Endothelial cell of umbilical vein (primary cell): ENCODE measurements at regions not wholly inside any gene's neighbourhood (a gene's known extent, or its start where the extent isn't known, plus 50 kb on each side); places are given as distances from the start of the nearest gene placed in this dataset.

Experiments
- BruUV-seq: library from RNA; stranded (reverse); fragments of 400-500 nt; replicated peaks from 2 replicates; lab custom pipeline; 2021; lab: Mats Ljungman, UMichigan
- CTCF ChIA-PET: fragments of 300-600, 350-600 bp; sonication (Branson Sonifier 250); formaldehyde crosslinking; loops from one replicate; lab custom pipeline; 2021; ENCODE audit warnings: antibody characterized with exemption, inconsistent platforms; lab: Charles Lee
- POLR2A ChIA-PET: fragments of 300-600, 350-600 bp; sonication (Branson Sonifier 250); formaldehyde crosslinking; loops from one replicate; lab custom pipeline; 2021; ENCODE audit warnings: antibody characterized with exemption, inconsistent platforms; lab: Charles Lee
- DNase-seq: peaks from one replicate; pipeline ENCODE4 v3.0.0-alpha.2; 2011; ENCODE audit warnings: low read depth, low spot score
- FAIRE-seq: peaks from 2 replicates; lab custom pipeline; 2011; peaks lifted over from hg19 to GRCh38; lab: Jason Lieb, UNC
- H2AFZ ChIP-seq: 2 replicates; pipeline ENCODE4 v1.6.0; 2012; ENCODE audit warnings: low read depth, low read length, control low read depth, inconsistent platforms
- H3K27ac ChIP-seq: 2 replicates; pipeline ENCODE4 v1.5.1; 2011; ENCODE audit warnings: low read depth, mild to moderate bottlenecking, control low read depth, low read length, moderate library complexity; ENCODE audit not compliant: insufficient read depth
- H3K27me3 ChIP-seq, 2 experiments: 2 replicates each; pipeline versions ENCODE4 v1.6.0 to v1.6.1; 2011; ENCODE audit warnings: low read length in 2 of 2, mixed read lengths in 1 of 2; ENCODE audit not compliant: control insufficient read depth in 2 of 2, insufficient read depth in 2 of 2
- H3K36me3 ChIP-seq, 2 experiments: 2 replicates in 1 of 2; 3 replicates in 1 of 2; pipeline ENCODE4 v1.5.1; 2011; ENCODE audit warnings: low read length in 2 of 2, mild to moderate bottlenecking in 1 of 2, moderate library complexity in 1 of 2; ENCODE audit not compliant: control insufficient read depth in 2 of 2, insufficient read depth in 2 of 2; ENCODE audit errors: extremely low read depth in 1 of 2
- H3K4me1 ChIP-seq: 3 replicates; pipeline ENCODE4 v1.5.1; 2011; ENCODE audit warnings: mild to moderate bottlenecking, low read length; ENCODE audit not compliant: control insufficient read depth, insufficient read depth; ENCODE audit errors: extremely low read depth
- H3K4me2 ChIP-seq: 2 replicates; pipeline ENCODE4 v1.6.1; 2011; ENCODE audit warnings: low read length, control low read depth, mixed read lengths; ENCODE audit not compliant: insufficient read depth
- H3K4me3 ChIP-seq, 3 experiments: fragments of 200-600 bp in 1 of 3; sonication (generic), shearing (Covaris generic) in 1 of 3; replicated peaks in 1 of 3; 2 replicates each; pipeline ENCODE4 v1.5.1; 2011 to 2016; ENCODE audit warnings: control low read depth in 3 of 3, low read length in 3 of 3, mild to moderate bottlenecking in 2 of 3, inconsistent platforms in 1 of 3, low read depth in 1 of 3, moderate library complexity in 1 of 3; ENCODE audit not compliant: insufficient read depth in 1 of 3
- H3K79me2 ChIP-seq: 2 replicates; pipeline ENCODE4 v1.6.0; 2012; ENCODE audit warnings: low read length, inconsistent platforms; ENCODE audit not compliant: control insufficient read depth, insufficient read depth
- H3K9ac ChIP-seq: replicated peaks from 2 replicates; pipeline ENCODE3; 2011; ENCODE audit warnings: low read length, control low read depth; ENCODE audit not compliant: insufficient read depth; ENCODE audit errors: extremely low read depth
- H3K9me1 ChIP-seq: replicated peaks from 3 replicates; pipeline ENCODE4 v1.6.0; 2011; ENCODE audit warnings: mild to moderate bottlenecking, low read length; ENCODE audit not compliant: control insufficient read depth, insufficient read depth; ENCODE audit errors: extremely low read depth
- H3K9me3 ChIP-seq: replicated peaks from 2 replicates; pipeline ENCODE4 v1.5.1; 2012; ENCODE audit warnings: low read length, inconsistent platforms; ENCODE audit not compliant: control insufficient read depth, insufficient read depth
- H4K20me1 ChIP-seq: replicated peaks from 2 replicates; pipeline ENCODE3; 2011; ENCODE audit warnings: mild to moderate bottlenecking, low read length; ENCODE audit not compliant: control insufficient read depth, insufficient read depth; ENCODE audit errors: extremely low read depth
- EZH2 ChIP-seq: IDR thresholded peaks from 2 replicates; pipeline ENCODE4 v1.6.1; 2012; ENCODE audit warnings: borderline replicate concordance, low read depth, mild to moderate bottlenecking, moderate library complexity, low read length, inconsistent platforms; ENCODE audit not compliant: severe bottlenecking
- FOS ChIP-seq: IDR thresholded peaks from 2 replicates; pipeline ENCODE4 v1.6.1; 2011; ENCODE audit warnings: mild to moderate bottlenecking, low read length, moderate library complexity, borderline replicate concordance; ENCODE audit not compliant: insufficient read depth
- GATA2 ChIP-seq: IDR thresholded peaks from 2 replicates; pipeline ENCODE4 v1.7.0; 2011; ENCODE audit warnings: low read depth, mild to moderate bottlenecking, moderate library complexity, mixed read lengths, low read length; ENCODE audit not compliant: insufficient read length, insufficient read depth
- JUN ChIP-seq: IDR thresholded peaks from 2 replicates; pipeline ENCODE4 v1.6.1; 2011; ENCODE audit warnings: borderline replicate concordance, low read depth; ENCODE audit not compliant: insufficient read length, insufficient read depth
- MYC ChIP-seq: IDR thresholded peaks from one replicate; pipeline ENCODE4 v1.6.1; 2011; ENCODE audit warnings: mild to moderate bottlenecking, low read depth, low read length
- POLR2A ChIP-seq: IDR thresholded peaks from 2 replicates; pipeline ENCODE4 v1.6.1; 2012; ENCODE audit warnings: low read depth, mild to moderate bottlenecking, control low read depth, low read length
- POLR2AphosphoS5 ChIP-seq: IDR thresholded peaks from 2 replicates; pipeline ENCODE4 v1.6.1; 2012; ENCODE audit warnings: low read depth, mild to moderate bottlenecking, control low read depth, low read length, moderate library complexity; ENCODE audit not compliant: insufficient read depth
- dilution Hi-C: fragments of 300-500 bp; cut with MboI; formaldehyde crosslinking; loops from one replicate; pipeline ENCODE4 v1.15.0; 2019; ENCODE audit warnings: low sequenced_read_pairs; ENCODE audit not compliant: extremely low pct_ligation_motif_present
- intact Hi-C: fragments of 100-400 bp; cut with micrococcal nuclease; formaldehyde crosslinking; loops from one replicate; pipeline ENCODE4 v1.10.0; 2022
- TF ChIP-seq, protein P1 (sequence below): IDR thresholded peaks from 2 replicates; pipeline ENCODE4 v1.6.1; 2011; ENCODE audit not compliant: insufficient read depth, insufficient read length
- TF ChIP-seq, protein P2 (sequence below), 2 donors: IDR thresholded peaks; 1 replicate in 1 of 2; 2 replicates in 1 of 2; pipeline ENCODE4 v1.5.1; 2011; ENCODE audit warnings: low read length in 2 of 2, mild to moderate bottlenecking in 2 of 2, moderate library complexity in 2 of 2, control low read depth in 1 of 2, inconsistent platforms in 1 of 2, low read depth in 1 of 2; ENCODE audit not compliant: insufficient read depth in 1 of 2; ENCODE audit errors: extremely low read depth in 1 of 2

DNA sequence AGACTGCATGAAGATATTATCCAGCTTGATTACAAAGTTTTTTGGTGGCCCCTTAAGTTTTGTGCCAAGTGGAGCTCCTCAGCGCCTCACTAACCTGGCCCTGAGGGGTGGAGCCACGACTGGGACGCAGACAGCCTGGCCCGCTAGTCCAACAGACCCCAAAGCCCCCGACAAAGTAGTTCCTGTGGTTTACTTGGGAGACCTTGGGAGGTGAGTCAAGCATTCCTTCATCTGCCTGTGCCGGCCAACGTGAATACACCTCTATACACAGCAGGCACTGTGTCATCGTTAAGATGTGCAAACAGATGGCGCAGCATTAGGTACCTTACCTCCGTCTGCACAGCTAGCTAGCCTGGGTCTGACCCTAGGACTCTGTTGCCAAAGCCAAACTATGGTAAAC, 55.0 kb upstream of the LAMA1 start:
- Histone ChIP-seq H3K4me2 (no peak overlapping the region), H3K9me3 (no peaks in the 10 kb centered on the region), H3K27me3 (no peaks in the 10 kb centered on the region), H3K9ac (no peak overlapping the region), H2AFZ (no peak overlapping the region), H3K36me3 (no peaks in the 10 kb centered on the region), H3K4me3 (no peak overlapping the region), H3K4me1 (no peaks in the 10 kb centered on the region), H3K79me2 (no peaks in the 10 kb centered on the region), H3K9me1 (no peaks in the 10 kb centered on the region), H3K27ac (no peak overlapping the region), H4K20me1 (no peaks in the 10 kb centered on the region)
- ChIA-PET POLR2A (no interaction called here), CTCF (no interaction called here)
- no TSS peak for BruUV-seq
- TF ChIP-seq EZH2: no peak
- TF ChIP-seq GATA2: no peak
- TF ChIP-seq POLR2A: no peak
- no peak for TF ChIP-seq POLR2AphosphoS5
- TF ChIP-seq, protein P1, sequence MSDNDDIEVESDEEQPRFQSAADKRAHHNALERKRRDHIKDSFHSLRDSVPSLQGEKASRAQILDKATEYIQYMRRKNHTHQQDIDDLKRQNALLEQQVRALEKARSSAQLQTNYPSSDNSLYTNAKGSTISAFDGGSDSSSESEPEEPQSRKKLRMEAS: no peak
- TF ChIP-seq, protein P2, sequence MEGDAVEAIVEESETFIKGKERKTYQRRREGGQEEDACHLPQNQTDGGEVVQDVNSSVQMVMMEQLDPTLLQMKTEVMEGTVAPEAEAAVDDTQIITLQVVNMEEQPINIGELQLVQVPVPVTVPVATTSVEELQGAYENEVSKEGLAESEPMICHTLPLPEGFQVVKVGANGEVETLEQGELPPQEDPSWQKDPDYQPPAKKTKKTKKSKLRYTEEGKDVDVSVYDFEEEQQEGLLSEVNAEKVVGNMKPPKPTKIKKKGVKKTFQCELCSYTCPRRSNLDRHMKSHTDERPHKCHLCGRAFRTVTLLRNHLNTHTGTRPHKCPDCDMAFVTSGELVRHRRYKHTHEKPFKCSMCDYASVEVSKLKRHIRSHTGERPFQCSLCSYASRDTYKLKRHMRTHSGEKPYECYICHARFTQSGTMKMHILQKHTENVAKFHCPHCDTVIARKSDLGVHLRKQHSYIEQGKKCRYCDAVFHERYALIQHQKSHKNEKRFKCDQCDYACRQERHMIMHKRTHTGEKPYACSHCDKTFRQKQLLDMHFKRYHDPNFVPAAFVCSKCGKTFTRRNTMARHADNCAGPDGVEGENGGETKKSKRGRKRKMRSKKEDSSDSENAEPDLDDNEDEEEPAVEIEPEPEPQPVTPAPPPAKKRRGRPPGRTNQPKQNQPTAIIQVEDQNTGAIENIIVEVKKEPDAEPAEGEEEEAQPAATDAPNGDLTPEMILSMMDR (IDR thresholded peaks at IDR 0.05; ENCODE audit: extremely low read depth in 1 of 2, insufficient read depth in 1 of 2, low read depth in 1 of 2, low read length in 2 of 2): no peak
- no peak for TF ChIP-seq MYC
- no peak for TF ChIP-seq JUN
- TF ChIP-seq FOS: no peak
- DNase-seq (no peak), FAIRE-seq (no peak)
- intact Hi-C loops: no loop called here
- dilution Hi-C loops: no loop called here
